Fibroblast of villous mesenchyme (primary cell): ENCODE measurements at regions not wholly inside any gene's neighbourhood (a gene's known extent, or its start where the extent isn't known, plus 50 kb on each side); places are given as distances from the start of the nearest gene placed in this dataset.

ENCODE experiments used
- DNase-seq: peaks from one replicate; pipeline ENCODE4 v3.0.0-alpha.2; 2010; ENCODE audit warnings: low read depth
- H3K4me3 ChIP-seq: 2 replicates; pipeline ENCODE4 v1.5.1; 2011; ENCODE audit warnings: low read depth, mild to moderate bottlenecking, low read length
- TF ChIP-seq, protein P1 (sequence below): IDR thresholded peaks from 2 replicates; pipeline ENCODE4 v1.5.1; 2012; ENCODE audit warnings: low read depth, mild to moderate bottlenecking, low read length; ENCODE audit not compliant: insufficient read depth

GRCh38 chr1:166514067-166514466 is 325.2 kb upstream of the POGK start:
- TF ChIP-seq, protein P1, sequence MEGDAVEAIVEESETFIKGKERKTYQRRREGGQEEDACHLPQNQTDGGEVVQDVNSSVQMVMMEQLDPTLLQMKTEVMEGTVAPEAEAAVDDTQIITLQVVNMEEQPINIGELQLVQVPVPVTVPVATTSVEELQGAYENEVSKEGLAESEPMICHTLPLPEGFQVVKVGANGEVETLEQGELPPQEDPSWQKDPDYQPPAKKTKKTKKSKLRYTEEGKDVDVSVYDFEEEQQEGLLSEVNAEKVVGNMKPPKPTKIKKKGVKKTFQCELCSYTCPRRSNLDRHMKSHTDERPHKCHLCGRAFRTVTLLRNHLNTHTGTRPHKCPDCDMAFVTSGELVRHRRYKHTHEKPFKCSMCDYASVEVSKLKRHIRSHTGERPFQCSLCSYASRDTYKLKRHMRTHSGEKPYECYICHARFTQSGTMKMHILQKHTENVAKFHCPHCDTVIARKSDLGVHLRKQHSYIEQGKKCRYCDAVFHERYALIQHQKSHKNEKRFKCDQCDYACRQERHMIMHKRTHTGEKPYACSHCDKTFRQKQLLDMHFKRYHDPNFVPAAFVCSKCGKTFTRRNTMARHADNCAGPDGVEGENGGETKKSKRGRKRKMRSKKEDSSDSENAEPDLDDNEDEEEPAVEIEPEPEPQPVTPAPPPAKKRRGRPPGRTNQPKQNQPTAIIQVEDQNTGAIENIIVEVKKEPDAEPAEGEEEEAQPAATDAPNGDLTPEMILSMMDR = no peak

GRCh38 chr1:166527752-166528151 is 311.5 kb upstream of the POGK start:
- H3K4me3 ChIP-seq = no peak overlapping the region
- TF ChIP-seq, protein P1 = no peak
- no peak for DNase-seq

More at GRCh38 chr1:166514067-166514466, 325.2 kb upstream of the POGK start:
- H3K4me3 ChIP-seq = no peak overlapping the region
- no peak for DNase-seq

DNA sequence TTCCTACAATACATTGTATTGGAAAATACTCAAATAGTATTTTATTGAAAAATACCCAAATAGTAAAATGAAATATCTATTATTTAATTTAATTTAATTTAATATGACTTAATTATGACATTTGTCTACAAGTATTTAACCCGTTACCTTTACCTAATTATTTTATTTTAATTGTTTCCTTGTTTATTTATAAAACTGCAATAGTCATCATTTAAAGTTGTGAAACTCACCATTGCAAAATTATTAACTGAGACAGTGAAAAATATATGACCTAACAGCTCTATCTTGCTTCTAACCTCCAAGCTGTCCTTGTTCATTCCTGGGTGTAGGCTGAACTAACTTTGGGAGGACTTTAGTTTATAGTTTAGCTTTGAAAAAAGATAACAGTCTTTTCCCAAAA is 300.6 kb upstream of the POGK start:
- no peak for DNase-seq
- H3K4me3 ChIP-seq = no peak overlapping the region
- TF ChIP-seq, protein P1 = no peak

DNA sequence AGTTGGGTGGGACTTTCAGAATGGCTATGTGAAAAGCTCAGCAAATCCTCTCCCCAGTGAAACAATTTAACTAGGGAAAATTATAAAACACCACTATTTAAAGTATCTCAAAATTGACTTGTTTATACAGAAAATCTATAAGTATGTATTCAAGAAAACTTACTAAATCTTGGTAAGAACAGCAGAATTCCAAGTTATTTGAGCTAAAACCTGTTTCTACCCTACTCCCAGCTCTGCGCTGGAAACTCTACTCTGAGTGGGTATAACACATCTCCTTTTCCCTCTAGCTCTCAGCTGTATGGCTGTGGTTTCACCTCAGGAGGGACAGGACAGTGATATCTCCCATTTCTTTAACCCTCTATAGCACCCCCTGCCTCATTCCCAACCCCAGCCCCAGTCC is 295.2 kb upstream of the POGK start:
- DNase-seq = no peak
- H3K4me3 ChIP-seq = no peak overlapping the region
- TF ChIP-seq, protein P1 = no peak

GRCh38 chr1:166544561-166544960 is 294.7 kb upstream of the POGK start:
- no peak for DNase-seq
- TF ChIP-seq, protein P1 = no peak
- H3K4me3 ChIP-seq = no peak overlapping the region

GRCh38 chr1:166552706-166553105 is 286.6 kb upstream of the POGK start:
- no peak for DNase-seq
- TF ChIP-seq, protein P1 = no peak
- no peak overlapping the region for H3K4me3 ChIP-seq

GRCh38 chr1:166570954-166571353 is 268.3 kb upstream of the POGK start:
- DNase-seq = no peak
- no peak overlapping the region for H3K4me3 ChIP-seq
- TF ChIP-seq, protein P1 = no peak
